Liver (tissue), 7 donors: ENCODE measurements at regions not wholly inside any gene's neighbourhood (a gene's known extent, or its start where the extent isn't known, plus 50 kb on each side); places are given as distances from the start of the nearest gene placed in this dataset.

Source experiments
- DNase-seq: peaks from one replicate; pipeline ENCODE4 v3.0.0-alpha.2; 2017; ENCODE audit warnings: low spot score
- H3K27ac ChIP-seq, 2 donors: one replicate each; pipeline ENCODE4 v1.7.0; 2013; ENCODE audit warnings: inconsistent platforms in 2 of 2, low read length in 2 of 2, control low read depth in 1 of 2, low read depth in 1 of 2, mild to moderate bottlenecking in 1 of 2
- H3K27me3 ChIP-seq, 4 donors: one replicate each; pipeline versions ENCODE4 v1.6.1 to v1.7.0; 2013; ENCODE audit warnings: low read length in 3 of 4, inconsistent platforms in 1 of 4, mild to moderate bottlenecking in 1 of 4, moderate library complexity in 1 of 4; ENCODE audit not compliant: control insufficient read depth in 4 of 4, insufficient read depth in 4 of 4
- H3K36me3 ChIP-seq, 4 donors: one replicate each; pipeline versions ENCODE4 v1.6.1 to v1.7.0; 2013; ENCODE audit warnings: low read length in 3 of 4, mild to moderate bottlenecking in 3 of 4, low read depth in 1 of 4, moderate library complexity in 1 of 4; ENCODE audit not compliant: control insufficient read depth in 4 of 4, insufficient read depth in 3 of 4
- H3K4me1 ChIP-seq, 4 donors: one replicate each; pipeline versions ENCODE4 v1.6.1 to v1.7.0; 2013; ENCODE audit warnings: low read length in 3 of 4, mild to moderate bottlenecking in 3 of 4, moderate library complexity in 1 of 4; ENCODE audit not compliant: control insufficient read depth in 4 of 4, insufficient read depth in 4 of 4
- H3K4me3 ChIP-seq, 3 donors: one replicate each; pipeline versions ENCODE4 v1.6.1 to v1.7.0; 2013; ENCODE audit warnings: low read length in 3 of 3, control low read depth in 1 of 3, low read depth in 1 of 3, mild to moderate bottlenecking in 1 of 3
- H3K9ac ChIP-seq, 2 donors: one replicate each; pipeline ENCODE4 v1.7.0; 2013; ENCODE audit warnings: low read length in 2 of 2, mild to moderate bottlenecking in 2 of 2, moderate library complexity in 2 of 2, control low read depth in 1 of 2, low read depth in 1 of 2
- H3K9me3 ChIP-seq, 4 donors: one replicate each; pipeline versions ENCODE4 v1.6.1 to v1.7.0; 2013; ENCODE audit warnings: low read length in 3 of 4; ENCODE audit not compliant: control insufficient read depth in 4 of 4
- EGR1 ChIP-seq, 2 donors: IDR thresholded peaks; 2 replicates each; pipeline ENCODE4 v1.6.1; 2016 to 2018; ENCODE audit warnings: antibody characterized with exemption in 2 of 2, low read depth in 2 of 2
- FOXA1 ChIP-seq: IDR thresholded peaks from 2 replicates; pipeline ENCODE4 v1.6.1; 2016; ENCODE audit warnings: antibody characterized with exemption
- FOXA2 ChIP-seq: IDR thresholded peaks from 2 replicates; pipeline ENCODE4 v1.6.1; 2016; ENCODE audit warnings: antibody characterized with exemption
- HNF4A ChIP-seq, 2 donors: conservative IDR thresholded peaks; 2 replicates each; pipeline ENCODE4 v1.6.1; 2016; ENCODE audit warnings: antibody characterized with exemption in 2 of 2, mild to moderate bottlenecking in 2 of 2
- HNF4G ChIP-seq: IDR thresholded peaks from 2 replicates; pipeline ENCODE4 v1.6.1; 2016; ENCODE audit warnings: antibody characterized with exemption
- JUND ChIP-seq, 2 donors: IDR thresholded peaks; 2 replicates each; pipeline ENCODE4 v1.6.1; 2016; ENCODE audit warnings: antibody characterized with exemption in 2 of 2
- NR2F2 ChIP-seq: IDR thresholded peaks from 2 replicates; pipeline ENCODE4 v1.6.1; 2016; ENCODE audit warnings: antibody characterized with exemption
- RAD21 ChIP-seq, 2 donors: IDR thresholded peaks; 2 replicates each; pipeline ENCODE4 v1.6.1; 2016; ENCODE audit warnings: antibody characterized with exemption in 2 of 2, mild to moderate bottlenecking in 2 of 2
- REST ChIP-seq: IDR thresholded peaks from 2 replicates; pipeline ENCODE4 v1.6.1; 2016; ENCODE audit warnings: antibody characterized with exemption, mild to moderate bottlenecking
- RXRA ChIP-seq, 2 donors: IDR thresholded peaks; 2 replicates each; pipeline ENCODE4 v1.6.1; 2017 to 2018; ENCODE audit warnings: antibody characterized with exemption in 2 of 2, mild to moderate bottlenecking in 1 of 2
- SP1 ChIP-seq: IDR thresholded peaks from 2 replicates; pipeline ENCODE4 v1.6.1; 2018; ENCODE audit warnings: antibody characterized with exemption, mild to moderate bottlenecking
- TAF1 ChIP-seq: conservative IDR thresholded peaks from 2 replicates; pipeline ENCODE4 v1.6.1; 2016; ENCODE audit warnings: antibody characterized with exemption, mild to moderate bottlenecking
- YY1 ChIP-seq: IDR thresholded peaks from 2 replicates; pipeline ENCODE4 v1.6.1; 2016; ENCODE audit warnings: antibody characterized with exemption, mild to moderate bottlenecking
- WGBS: extraction: QIAGEN DNeasy Blood & Tissue Kit; methylation state at CpG from one replicate; pipeline ENCODE4 v1.1.7; 2013; 5-methylcytosine and 5-hydroxymethylcytosine counted together
- donor health status: healthy.
- donor health status: healthy.
- donor health status: healthy.
- donor health status: healthy.

GRCh38 chr2:563512-563911 is 113.7 kb downstream of the TMEM18 start:
- Histone ChIP-seq H3K27me3 (peaks cover 0 to 5% (median 2%) of the 10 kb centered on the region in 4 donors), H3K9me3 (no peaks in the 10 kb centered on the region), H3K4me3 (no peak overlapping the region), H3K36me3 (no peaks in the 10 kb centered on the region), H3K27ac (no peak overlapping the region), H3K9ac (no peak overlapping the region), H3K4me1 (peaks cover 0 to 3% (median 0%) of the 10 kb centered on the region in 4 donors)
- peak; percentile 22 for DNase-seq
- no peak for TF ChIP-seq NR2F2
- peak; percentile 62 to 70 for TF ChIP-seq RXRA (IDR thresholded peaks at IDR 0.05)
- WGBS = 64% methylated on average over 10 of the region's 10 CpGs

- Histone ChIP-seq H3K9me3 (no peaks in the 10 kb centered on the region), H3K4me3 (no peak overlapping the region), H3K36me3 (no peaks in the 10 kb centered on the region), H3K4me1 (peaks cover 0 to 3% (median 0%) of the 10 kb centered on the region in 4 donors), H3K9ac (no peak overlapping the region), H3K27ac (no peak overlapping the region), H3K27me3 (peaks cover 0 to 3% (median under 1%) of the 10 kb centered on the region in 4 donors)
- TF ChIP-seq HNF4A (conservative IDR thresholded peaks at IDR 0.05) = no peak
- no peak for TF ChIP-seq YY1
- TF ChIP-seq SP1 = no peak
- no peak for TF ChIP-seq JUND (IDR thresholded peaks at IDR 0.05)
- TF ChIP-seq NR2F2 = no peak
- 83% methylated on average over 33 of the region's 33 CpGs for WGBS
- peak; percentile 23 for DNase-seq
These were observed 114.5 kb downstream of the TMEM18 start for GRCh38 chr2:562391-563364.

DNA sequence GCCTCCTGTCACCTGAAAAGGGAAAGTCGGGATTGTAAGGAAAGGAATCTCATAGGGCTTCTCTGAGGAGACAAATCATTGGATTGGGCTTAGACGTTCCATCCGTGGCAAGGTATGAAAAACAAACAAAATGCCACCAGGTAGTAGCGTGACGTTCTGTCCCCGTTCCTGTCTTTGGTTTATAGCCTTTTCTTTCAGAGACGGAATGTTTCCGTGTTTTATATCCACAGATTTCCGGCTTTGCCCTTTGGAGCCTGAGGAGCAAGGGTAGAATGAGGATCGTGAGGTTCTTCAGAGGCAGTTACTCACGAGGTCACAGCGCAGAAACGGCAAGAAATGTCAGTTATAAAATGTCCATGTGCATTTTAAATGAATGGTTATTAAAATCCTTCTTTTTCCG is 118.3 kb downstream of the TMEM18 start:
- TF ChIP-seq NR2F2 (no peak), EGR1 (IDR thresholded peaks at IDR 0.05; ENCODE audit: low read depth in 2 of 2) (no peak), RAD21 (IDR thresholded peaks at IDR 0.05) (no peak)
- Histone ChIP-seq H3K9ac (no peak overlapping the region), H3K27ac (no peak overlapping the region), H3K4me1 (peaks cover 0 to 3% (median 0%) of the 10 kb centered on the region in 4 donors), H3K9me3 (no peaks in the 10 kb centered on the region), H3K36me3 (no peaks in the 10 kb centered on the region), H3K4me3 (no peak overlapping the region), H3K27me3 (no peaks in the 10 kb centered on the region)
- DNase-seq = no peak
- WGBS = 75% methylated on average over 14 of the region's 14 CpGs

DNA sequence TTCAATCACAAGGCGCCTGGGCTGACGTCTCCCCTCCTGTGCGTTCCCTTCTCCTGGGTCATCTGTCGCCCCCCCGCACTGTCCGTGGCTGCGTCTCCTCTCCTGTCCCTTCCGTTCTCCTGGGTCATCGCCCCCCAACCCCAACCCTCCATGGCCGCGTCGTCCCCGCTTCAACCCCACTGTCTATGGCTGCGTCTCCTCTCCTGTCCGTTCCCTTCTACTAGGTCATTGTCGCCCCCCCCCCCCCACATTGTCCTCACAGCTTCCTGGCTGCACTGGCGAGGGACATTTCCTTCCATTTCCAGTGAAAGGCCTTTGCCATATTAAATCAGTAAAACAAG is 118.9 kb downstream of the TMEM18 start:
- Histone ChIP-seq H3K9ac (no peak overlapping the region), H3K27me3 (no peaks in the 10 kb centered on the region), H3K9me3 (no peaks in the 10 kb centered on the region), H3K36me3 (no peaks in the 10 kb centered on the region), H3K4me1 (no peaks in the 10 kb centered on the region), H3K4me3 (no peak overlapping the region), H3K27ac (no peak overlapping the region)
- 65% methylated on average over 17 of the region's 17 CpGs for WGBS
- no peak for DNase-seq
- no peak for TF ChIP-seq EGR1 (IDR thresholded peaks at IDR 0.05; ENCODE audit: low read depth in 2 of 2)
- no peak for TF ChIP-seq FOXA1
- TF ChIP-seq RAD21 (IDR thresholded peaks at IDR 0.05) = no peak
- TF ChIP-seq JUND (IDR thresholded peaks at IDR 0.05) = no peak
- no peak for TF ChIP-seq RXRA (IDR thresholded peaks at IDR 0.05)
- TF ChIP-seq HNF4A (conservative IDR thresholded peaks at IDR 0.05) = no peak
- no peak for TF ChIP-seq SP1
- TF ChIP-seq TAF1 = no peak
- no peak for TF ChIP-seq HNF4G
- no peak for TF ChIP-seq FOXA2
- TF ChIP-seq NR2F2 = no peak
- no peak for TF ChIP-seq REST
